CD4-positive, CD25-positive, alpha-beta regulatory T cell (primary cell): ENCODE measurements at regions not wholly inside any gene's neighbourhood (a gene's known extent, or its start where the extent isn't known, plus 50 kb on each side); places are given as distances from the start of the nearest gene placed in this dataset.

Source experiments
- ATAC-seq, 2 donors: fragments of 150-1000 bp; cut with Tn5 transposase; one replicate each; pipeline ENCODE4 v1.10.0; 2021; ENCODE audit warnings: low read depth in 2 of 2, moderate number of reproducible peaks in 2 of 2, moderate library complexity in 1 of 2
- DNase-seq, 3 donors: peaks; one replicate each; pipeline versions ENCODE4 v3.0.0 to v3.0.0-alpha.2; 2012 to 2022; ENCODE audit warnings: mixed read lengths in 1 of 3
- H3K27ac ChIP-seq: one replicate; pipeline ENCODE4 v1.7.0; 2013; ENCODE audit warnings: mild to moderate bottlenecking, low read length; ENCODE audit not compliant: insufficient read depth, poor library complexity, severe bottlenecking
- H3K27me3 ChIP-seq: one replicate; pipeline ENCODE4 v1.7.0; 2013; ENCODE audit warnings: low read length; ENCODE audit not compliant: control insufficient read depth, insufficient read depth
- H3K36me3 ChIP-seq: one replicate; pipeline ENCODE4 v1.7.0; 2013; ENCODE audit warnings: mild to moderate bottlenecking, low read length, moderate library complexity; ENCODE audit not compliant: control insufficient read depth, insufficient read depth
- H3K4me1 ChIP-seq: 2 replicates; pipeline ENCODE4 v1.7.0; 2013; ENCODE audit warnings: mild to moderate bottlenecking, low read length; ENCODE audit not compliant: insufficient read depth, control insufficient read depth, poor library complexity, severe bottlenecking
- H3K4me3 ChIP-seq: one replicate; pipeline ENCODE4 v1.7.0; 2013; ENCODE audit warnings: low read depth, mild to moderate bottlenecking, low read length, moderate library complexity
- H3K9me3 ChIP-seq, 2 experiments: 1 replicate in 1 of 2; 2 replicates in 1 of 2; pipeline ENCODE4 v1.7.0; 2013; ENCODE audit warnings: low read length in 2 of 2, mild to moderate bottlenecking in 1 of 2, moderate library complexity in 1 of 2; ENCODE audit not compliant: control insufficient read depth in 2 of 2
- H3K27ac Mint-ChIP-seq, 3 donors: one replicate each; pipeline ENCODE4 v1.8.0; 2020 to 2022; ENCODE audit warnings: mild to moderate bottlenecking in 3 of 3, mixed read lengths in 3 of 3, moderate library complexity in 2 of 3
- H3K27me3 Mint-ChIP-seq: one replicate; pipeline ENCODE4 v1.8.0; 2022; ENCODE audit warnings: mild to moderate bottlenecking, mixed read lengths
- H3K36me3 Mint-ChIP-seq: one replicate; pipeline ENCODE4 v1.8.0; 2020; ENCODE audit warnings: mixed read lengths
- H3K4me1 Mint-ChIP-seq, 4 donors: one replicate each; pipeline ENCODE4 v1.8.0; 2020 to 2022; ENCODE audit warnings: mixed read lengths in 4 of 4, mild to moderate bottlenecking in 1 of 4
- H3K4me3 Mint-ChIP-seq, 4 donors: one replicate each; pipeline ENCODE4 v1.8.0; 2020 to 2022; ENCODE audit warnings: mild to moderate bottlenecking in 4 of 4, mixed read lengths in 4 of 4, moderate library complexity in 3 of 4
- H3K9me3 Mint-ChIP-seq, 7 donors: one replicate each; pipeline ENCODE4 v1.8.0; 2020 to 2022; ENCODE audit warnings: mixed read lengths in 7 of 7, mild to moderate bottlenecking in 3 of 7, moderate library complexity in 2 of 7

- Mint-ChIP-seq H3K4me1 (peaks cover 0 to 7% (median 0%) of the 10 kb centered on the region in 4 donors), H3K9me3 (no peaks in the 10 kb centered on the region), H3K27me3 (no peaks in the 10 kb centered on the region), H3K4me3 (no peak overlapping the region), H3K36me3 (no peaks in the 10 kb centered on the region), H3K27ac (no peak overlapping the region)
- ATAC-seq (no peak), DNase-seq (no peak)
- Histone ChIP-seq H3K27ac (no peak overlapping the region), H3K9me3 (no peaks in the 10 kb centered on the region), H3K4me3 (no peak overlapping the region), H3K27me3 (peaks cover 4% of the 10 kb centered on the region), H3K36me3 (no peaks in the 10 kb centered on the region), H3K4me1 (no peaks in the 10 kb centered on the region)
These were observed 107.8 kb downstream of the HSPH1 start for GRCh38 chr13:31053896-31054295.

- Mint-ChIP-seq H3K4me3 (no peak overlapping the region), H3K27ac (no peak overlapping the region)
- no peaks in the 10 kb centered on the region for H3K9me3 ChIP-seq
These were observed 108.6 kb downstream of the HSPH1 start for GRCh38 chr13:31053091-31053490.

GRCh38 chr13:31052478-31052877, 109.2 kb downstream of the HSPH1 start:
- H3K36me3 Mint-ChIP-seq: no peaks in the 10 kb centered on the region
- no peaks in the 10 kb centered on the region for H3K4me1 ChIP-seq
- H3K4me3 Mint-ChIP-seq: no peak overlapping the region
- H3K27ac Mint-ChIP-seq: no peak overlapping the region
- no peaks in the 10 kb centered on the region for H3K9me3 ChIP-seq
- H3K9me3 Mint-ChIP-seq: no peaks in the 10 kb centered on the region
- peaks cover 0 to 7% (median 0%) of the 10 kb centered on the region in 4 donors for H3K4me1 Mint-ChIP-seq
- DNase-seq: no peak
- ATAC-seq: no peak
- no peak overlapping the region for H3K4me3 ChIP-seq
- H3K36me3 ChIP-seq: no peaks in the 10 kb centered on the region
- no peaks in the 10 kb centered on the region for H3K27me3 ChIP-seq
- no peak overlapping the region for H3K27ac ChIP-seq
- H3K27me3 Mint-ChIP-seq: no peaks in the 10 kb centered on the region

More at GRCh38 chr13:31053091-31053490, 108.6 kb downstream of the HSPH1 start:
- Mint-ChIP-seq H3K36me3 (no peaks in the 10 kb centered on the region), H3K9me3 (no peaks in the 10 kb centered on the region), H3K27me3 (no peaks in the 10 kb centered on the region), H3K4me1 (peaks cover 0 to 7% (median 0%) of the 10 kb centered on the region in 4 donors)
- Histone ChIP-seq H3K36me3 (no peaks in the 10 kb centered on the region), H3K27ac (no peak overlapping the region), H3K27me3 (no peaks in the 10 kb centered on the region), H3K4me3 (no peak overlapping the region), H3K4me1 (no peaks in the 10 kb centered on the region)
- no peak for ATAC-seq
- DNase-seq: no peak

GRCh38 chr13:31051999-31052398, 109.7 kb downstream of the HSPH1 start:
- DNase-seq (no peak), ATAC-seq (no peak)
- Mint-ChIP-seq H3K4me1 (peaks cover 0 to 7% (median 0%) of the 10 kb centered on the region in 4 donors), H3K27me3 (no peaks in the 10 kb centered on the region), H3K27ac (no peak overlapping the region), H3K36me3 (no peaks in the 10 kb centered on the region), H3K9me3 (no peaks in the 10 kb centered on the region), H3K4me3 (no peak overlapping the region)
- H3K9me3 ChIP-seq: no peaks in the 10 kb centered on the region
- H3K4me3 ChIP-seq: no peak overlapping the region
- no peaks in the 10 kb centered on the region for H3K36me3 ChIP-seq
- H3K4me1 ChIP-seq: no peaks in the 10 kb centered on the region
- H3K27ac ChIP-seq: no peak overlapping the region
- H3K27me3 ChIP-seq: no peaks in the 10 kb centered on the region

GRCh38 chr13:31050486-31051400, 111.0 kb downstream of the HSPH1 start:
- Histone ChIP-seq H3K36me3 (no peaks in the 10 kb centered on the region), H3K9me3 (no peaks in the 10 kb centered on the region), H3K4me1 (peaks cover 7% of the 10 kb centered on the region), H3K4me3 (no peak overlapping the region), H3K27me3 (no peaks in the 10 kb centered on the region), H3K27ac (no peak overlapping the region)
- H3K4me3 Mint-ChIP-seq: no peak overlapping the region
- no peak for DNase-seq
- no peaks in the 10 kb centered on the region for H3K36me3 Mint-ChIP-seq
- peak overlapping the region in 1 of 3 donors; percentile 2 for H3K27ac Mint-ChIP-seq
- ATAC-seq: no peak
- peaks cover 0 to 7% (median 0%) of the 10 kb centered on the region in 4 donors for H3K4me1 Mint-ChIP-seq
- no peaks in the 10 kb centered on the region for H3K27me3 Mint-ChIP-seq
- no peaks in the 10 kb centered on the region for H3K9me3 Mint-ChIP-seq

DNA sequence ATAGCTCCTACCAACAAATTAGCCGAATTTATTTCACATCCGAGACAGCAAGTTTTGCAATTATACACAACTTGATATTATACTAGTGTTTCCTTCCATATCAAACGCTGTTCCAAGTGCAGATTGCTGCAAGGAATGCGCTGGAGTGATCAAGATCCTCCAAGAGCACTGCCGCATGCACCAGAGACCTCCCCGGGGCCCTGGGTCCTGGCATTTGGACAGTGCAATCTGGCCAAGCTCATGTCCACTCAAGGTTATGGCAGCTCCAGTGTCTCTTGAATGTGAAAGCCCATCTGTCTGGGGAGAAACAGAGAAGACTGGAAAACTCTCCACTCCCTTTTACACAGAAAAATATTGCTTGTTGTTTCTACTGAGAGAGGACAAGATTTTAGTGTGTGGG, 111.9 kb downstream of the HSPH1 start:
- Mint-ChIP-seq H3K9me3 (no peaks in the 10 kb centered on the region), H3K4me3 (no peak overlapping the region), H3K27ac (no peak overlapping the region), H3K27me3 (no peaks in the 10 kb centered on the region), H3K4me1 (peaks cover 0 to 9% (median 3%) of the 10 kb centered on the region in 4 donors), H3K36me3 (no peaks in the 10 kb centered on the region)
- Histone ChIP-seq H3K9me3 (no peaks in the 10 kb centered on the region), H3K4me1 (peaks cover 16% of the 10 kb centered on the region), H3K36me3 (no peaks in the 10 kb centered on the region), H3K4me3 (no peak overlapping the region), H3K27ac (no peak overlapping the region), H3K27me3 (no peaks in the 10 kb centered on the region)
- DNase-seq: no peak
- ATAC-seq: no peak

DNA sequence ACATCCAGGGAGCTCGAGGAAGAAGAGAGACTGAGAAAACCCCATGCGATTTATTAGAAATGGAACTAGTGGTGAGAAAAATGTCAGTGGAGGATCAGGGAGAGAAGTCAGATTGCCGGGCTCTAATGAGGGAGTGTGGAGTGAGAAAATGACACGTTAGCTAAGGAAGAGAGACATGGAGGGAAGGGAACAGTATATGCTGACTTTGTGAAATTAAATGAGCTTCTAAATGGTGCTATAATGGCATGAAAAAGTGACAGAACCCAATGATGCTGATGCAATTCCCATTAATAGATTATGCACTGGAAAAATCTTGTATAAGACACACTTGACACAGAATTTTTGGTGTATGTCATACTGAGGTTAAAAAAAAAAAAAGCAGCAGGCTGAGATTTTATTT, 112.6 kb downstream of the HSPH1 start:
- no peak overlapping the region for H3K4me3 ChIP-seq
- no peak for DNase-seq
- ATAC-seq: no peak
- Mint-ChIP-seq H3K9me3 (no peaks in the 10 kb centered on the region), H3K36me3 (no peaks in the 10 kb centered on the region), H3K27me3 (peaks cover 5% of the 10 kb centered on the region), H3K4me1 (peaks cover 0 to 15% (median 3%) of the 10 kb centered on the region in 4 donors), H3K27ac (no peak overlapping the region), H3K4me3 (no peak overlapping the region)
- H3K9me3 ChIP-seq: no peaks in the 10 kb centered on the region
- H3K27me3 ChIP-seq: no peaks in the 10 kb centered on the region
- H3K4me1 ChIP-seq: peaks cover 24% of the 10 kb centered on the region
- H3K36me3 ChIP-seq: no peaks in the 10 kb centered on the region
- no peak overlapping the region for H3K27ac ChIP-seq

GRCh38 chr13:31048521-31048920, 113.2 kb downstream of the HSPH1 start:
- Mint-ChIP-seq H3K27ac (no peak overlapping the region), H3K27me3 (peaks cover 6% of the 10 kb centered on the region), H3K36me3 (no peaks in the 10 kb centered on the region), H3K4me3 (no peak overlapping the region), H3K9me3 (no peaks in the 10 kb centered on the region), H3K4me1 (peaks cover 0 to 15% (median 4%) of the 10 kb centered on the region in 4 donors)
- Histone ChIP-seq H3K27ac (no peak overlapping the region), H3K4me3 (no peak overlapping the region), H3K27me3 (no peaks in the 10 kb centered on the region), H3K36me3 (no peaks in the 10 kb centered on the region), H3K4me1 (peaks cover 26% of the 10 kb centered on the region), H3K9me3 (no peaks in the 10 kb centered on the region)
- no peak for DNase-seq
- ATAC-seq: no peak
